Activated T-helper 1 cell treated with anti-CD3 and anti-CD28 coated beads, Interleukin-2, amount 50 U/mL, for 16 hours (primary cell): ENCODE measurements at regions not wholly inside any gene's neighbourhood (a gene's known extent, or its start where the extent isn't known, plus 50 kb on each side); places are given as distances from the start of the nearest gene placed in this dataset.
A peak's percentile ranks its signal among the peaks of the same experiment; 100 is the strongest.

Source experiments
- DNase-seq, 2 donors: peaks; one replicate each; pipeline ENCODE4 v3.0.0-alpha.2; 2020; ENCODE audit warnings: low read depth in 1 of 2, low spot score in 1 of 2

DNA sequence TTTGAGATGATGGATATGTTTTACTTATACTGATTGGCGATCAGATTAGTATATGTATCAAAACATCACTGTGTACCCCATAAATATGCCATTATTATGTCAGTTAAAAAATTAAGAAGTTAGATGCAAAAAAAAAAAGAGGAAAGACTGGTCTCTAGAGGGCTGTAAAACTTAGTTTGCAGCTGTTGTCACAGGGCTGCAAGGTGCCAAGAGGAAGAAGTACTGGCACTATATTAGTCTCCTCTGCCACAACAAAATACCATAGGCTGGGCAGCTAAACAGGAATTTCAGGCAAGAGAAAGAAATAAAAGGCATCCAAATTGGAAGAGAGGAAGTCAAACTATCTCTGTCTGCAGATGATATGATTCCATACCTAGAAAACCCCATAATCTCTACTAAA, 177.8 kb upstream of the PLPP4 start:
- DNase-seq: no peak

DNA sequence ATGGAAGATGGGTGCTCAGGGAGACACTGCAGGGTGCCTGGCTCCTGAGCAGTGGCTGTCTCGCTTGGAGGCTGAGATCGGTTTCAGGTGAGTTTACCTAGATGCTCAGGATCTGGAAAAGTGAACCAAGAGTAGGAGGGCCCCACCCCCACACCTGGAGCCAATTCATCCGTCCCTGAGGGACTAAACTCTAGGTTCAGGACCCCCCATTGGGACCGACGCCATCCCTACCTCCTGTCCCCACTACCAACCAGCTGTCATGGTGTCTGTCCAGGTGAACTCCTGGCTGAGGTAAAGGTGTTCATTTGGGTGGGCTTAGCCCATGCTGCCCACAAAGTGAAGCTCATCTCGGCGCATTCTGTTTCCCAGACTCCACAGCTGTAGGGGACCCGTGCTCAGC, 174.6 kb upstream of the PLPP4 start:
- DNase-seq: no peak

DNA sequence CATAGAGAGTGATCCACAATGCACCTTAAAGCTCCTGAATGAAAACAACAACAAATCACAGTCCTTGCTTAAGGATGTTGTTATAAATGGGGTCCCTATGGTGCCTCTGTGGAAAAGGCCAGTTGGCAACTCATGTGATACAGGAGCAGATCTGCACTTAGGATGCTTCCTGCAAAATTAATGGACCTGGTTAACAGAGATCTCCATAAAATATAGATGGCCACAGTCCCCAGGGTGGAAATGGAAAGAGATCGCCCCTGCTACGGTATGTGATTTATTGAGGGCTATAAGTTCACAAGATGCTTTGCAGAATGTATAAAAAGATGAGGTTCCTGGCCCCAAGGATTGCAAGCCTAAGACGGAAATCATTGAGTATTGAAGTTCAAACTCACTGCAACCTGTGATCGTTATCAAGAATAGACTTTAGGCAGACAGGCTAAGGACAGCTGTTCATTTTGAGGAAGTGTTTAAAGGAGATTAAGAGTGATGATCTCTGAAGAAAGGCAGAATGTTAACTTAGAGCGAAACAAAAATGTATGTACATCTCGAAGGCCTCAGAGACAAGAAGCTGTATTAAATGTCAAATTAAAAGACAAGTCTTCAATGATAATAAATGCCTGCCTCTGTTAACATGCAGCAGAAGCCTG, 174.1 kb upstream of the PLPP4 start:
- no peak for DNase-seq

DNA sequence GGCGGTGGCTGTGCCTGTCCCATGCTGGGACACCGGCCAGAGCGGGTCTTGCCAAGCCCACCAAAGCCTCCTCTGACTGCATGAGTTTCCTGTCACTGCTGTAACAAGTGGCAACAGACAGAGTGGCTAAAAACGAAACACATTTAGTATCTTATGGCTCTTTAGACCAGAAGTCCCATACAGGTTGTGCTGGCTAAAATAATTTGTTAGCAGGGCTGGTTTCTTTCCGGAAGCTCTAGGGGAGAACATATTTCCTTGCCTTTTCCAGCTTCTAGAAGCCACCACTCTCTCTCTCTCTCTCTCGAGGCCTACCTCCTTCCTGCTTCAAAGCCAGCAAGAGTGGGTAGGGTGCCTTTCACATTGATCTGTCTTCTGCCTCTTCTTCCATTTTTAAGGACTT, 171.6 kb upstream of the PLPP4 start:
- no peak for DNase-seq

DNA sequence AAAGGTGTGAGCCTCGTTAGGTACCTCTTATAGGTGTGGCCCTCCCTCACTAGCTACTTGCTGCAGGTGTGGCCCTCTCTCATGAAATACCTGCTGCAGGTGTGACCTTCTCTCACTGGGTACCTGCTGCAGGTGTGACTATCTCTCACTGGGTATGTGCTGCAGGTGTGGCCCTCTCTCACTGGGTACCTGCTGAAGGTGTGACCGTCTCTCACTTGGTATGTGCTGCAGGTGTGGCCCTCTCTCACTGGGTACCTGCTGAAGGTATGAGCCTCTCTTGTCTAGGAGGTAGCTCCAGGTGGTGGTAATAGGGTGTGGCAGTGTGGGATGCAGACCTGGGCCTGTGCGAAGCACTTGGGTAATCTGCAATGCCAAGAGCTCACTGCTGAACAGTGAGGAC, 170.7 kb upstream of the PLPP4 start:
- no peak for DNase-seq

DNA sequence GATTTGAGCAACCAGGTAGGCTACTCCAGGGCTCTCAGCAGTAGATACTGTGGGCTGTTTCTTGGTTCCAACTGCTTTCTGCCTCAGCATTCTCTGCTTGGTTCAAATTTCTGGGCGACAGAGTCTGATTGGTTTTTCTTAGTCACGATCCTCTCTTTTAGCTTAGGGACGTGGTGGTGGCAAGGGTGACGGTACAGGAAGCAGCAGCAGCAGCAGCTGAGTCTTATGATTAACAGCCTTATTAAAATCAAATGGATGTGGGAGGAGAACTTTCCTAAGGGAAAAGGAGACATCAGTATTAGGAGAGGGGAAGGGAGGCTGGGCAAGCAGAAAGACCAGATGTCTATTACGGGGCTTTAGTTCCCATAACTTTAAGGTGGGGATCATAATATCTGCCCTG, 156.5 kb upstream of the PLPP4 start:
- no peak for DNase-seq

DNA sequence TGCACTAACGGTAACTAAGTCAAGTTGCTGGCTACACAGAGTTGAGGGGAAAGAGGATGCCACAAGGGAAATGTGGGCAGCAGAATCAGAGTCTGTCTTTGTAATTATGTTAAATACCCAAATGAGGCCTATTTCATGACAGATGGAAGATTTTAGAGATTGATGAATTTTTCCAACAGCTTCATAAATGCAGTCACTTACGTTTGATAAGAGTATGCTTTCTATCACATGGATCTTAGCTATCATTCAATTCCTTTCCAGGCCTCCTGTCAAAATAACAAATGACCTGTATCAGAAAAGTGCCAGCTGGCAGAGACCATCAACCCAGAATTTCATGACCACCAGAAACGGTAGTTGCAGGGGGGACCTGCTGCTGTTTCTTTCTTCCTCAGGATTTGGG, 148.4 kb upstream of the PLPP4 start:
- no peak for DNase-seq

DNA sequence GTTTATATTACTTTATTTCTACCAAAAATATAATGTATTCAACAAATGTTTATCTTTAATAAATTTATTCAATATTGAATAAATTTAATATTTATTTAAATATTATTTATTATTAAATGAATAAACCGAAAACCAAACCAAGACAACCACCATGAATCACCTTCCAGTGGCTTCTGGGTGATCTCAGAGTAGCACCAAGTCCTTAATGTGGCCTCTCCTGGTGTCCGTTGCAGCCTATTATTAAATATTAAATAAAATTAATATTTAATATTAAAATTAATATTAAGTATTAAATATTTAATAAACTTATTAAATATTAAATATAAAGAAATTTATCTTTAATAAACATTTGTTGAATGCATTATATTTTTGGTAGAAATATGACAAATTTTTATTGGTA, 143.3 kb upstream of the PLPP4 start:
- no peak for DNase-seq

DNA sequence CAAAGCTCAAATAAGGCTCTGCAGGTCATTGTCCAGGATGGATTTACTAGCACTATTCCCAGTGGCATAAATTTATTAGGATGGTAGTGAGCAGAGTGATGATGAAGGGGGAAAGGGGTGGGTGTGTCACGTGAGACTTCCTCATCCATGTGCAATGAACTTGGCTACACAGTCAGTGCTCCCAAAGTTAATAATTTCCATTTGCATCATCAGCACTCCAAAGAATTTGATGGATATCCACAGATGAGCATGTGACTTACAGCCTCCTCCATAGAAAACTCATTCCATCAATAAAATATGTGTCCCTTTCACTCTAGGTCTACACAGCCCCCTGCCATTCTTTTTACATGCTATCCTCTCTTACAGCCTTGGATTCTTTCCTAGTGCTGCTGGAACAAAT, 142.6 kb upstream of the PLPP4 start:
- no peak for DNase-seq

DNA sequence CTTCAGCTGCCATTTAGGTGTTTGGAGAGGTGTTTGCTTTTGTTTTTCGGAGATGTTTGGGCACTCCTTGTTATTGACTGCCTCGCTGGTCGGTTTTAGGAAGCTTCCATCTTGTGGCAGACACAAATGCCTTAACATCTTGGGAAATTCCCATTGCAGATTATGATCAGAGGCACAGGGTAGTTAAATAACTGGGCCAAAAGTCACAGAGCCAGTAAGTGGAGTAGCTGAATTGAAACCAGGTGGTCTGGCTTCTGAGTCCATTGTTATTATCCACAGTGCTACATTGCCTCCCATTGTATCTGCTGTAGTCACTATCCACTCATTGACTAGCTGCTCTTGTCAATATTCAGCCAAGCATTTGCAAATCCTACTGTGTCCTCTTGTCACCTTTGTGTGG, 138.2 kb upstream of the PLPP4 start:
- no peak for DNase-seq

DNA sequence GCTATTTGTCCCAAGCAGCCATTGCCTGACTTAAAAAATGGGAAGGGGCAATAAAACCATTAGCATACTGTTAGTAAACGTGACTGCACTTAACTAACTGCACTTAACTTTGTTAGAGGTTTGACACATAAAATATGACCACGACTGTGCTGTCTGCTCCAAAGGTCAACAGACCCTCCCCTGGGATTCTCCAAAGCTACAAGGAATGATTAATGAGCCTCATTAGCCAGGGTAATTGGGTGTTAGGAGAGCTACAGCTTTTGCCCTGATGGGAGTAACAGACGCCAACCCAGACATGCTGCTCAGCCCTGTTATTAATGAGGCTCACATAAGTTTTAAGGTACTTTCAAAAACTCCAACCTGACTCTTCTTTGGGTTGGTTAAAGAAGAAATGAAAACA, 129.4 kb upstream of the PLPP4 start:
- no peak for DNase-seq

DNA sequence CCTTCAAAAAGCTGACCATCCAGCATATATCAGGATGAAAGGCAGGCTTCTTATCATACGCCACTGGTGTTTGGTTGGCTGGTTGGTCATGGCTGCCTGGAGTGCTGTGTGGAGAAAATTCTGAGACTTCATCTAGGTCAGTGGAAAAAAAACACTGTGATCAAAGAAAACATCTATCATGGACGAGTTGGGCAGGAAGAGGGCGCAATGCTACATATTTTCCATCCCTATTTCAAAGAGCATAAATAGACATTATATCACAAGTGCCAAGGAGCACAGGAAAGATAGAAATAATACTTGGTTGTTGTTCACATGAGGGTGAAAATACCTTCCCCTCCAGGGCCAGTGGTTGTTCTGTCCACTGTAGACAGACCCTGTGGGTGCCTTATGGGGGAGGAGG, 128.4 kb upstream of the PLPP4 start:
- no peak for DNase-seq

DNA sequence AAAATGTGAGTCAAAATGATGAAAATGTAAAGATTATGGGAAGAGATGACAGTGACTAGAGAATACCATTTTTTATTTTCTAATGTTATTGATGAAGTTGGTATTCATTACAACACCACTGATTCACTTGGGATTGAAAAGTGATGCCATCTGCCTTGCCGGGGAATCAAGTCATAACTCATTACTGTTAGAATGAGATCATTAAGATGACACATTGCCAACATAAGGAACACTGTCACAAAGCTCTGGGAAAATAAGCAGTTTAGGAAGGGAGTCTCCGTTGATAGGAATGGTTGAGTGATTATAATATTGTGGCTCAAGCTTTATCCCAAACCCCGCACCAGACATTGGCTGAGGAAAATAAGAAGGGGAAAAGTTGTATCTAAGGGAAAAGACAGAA, 121.5 kb upstream of the PLPP4 start:
- DNase-seq: no peak

DNA sequence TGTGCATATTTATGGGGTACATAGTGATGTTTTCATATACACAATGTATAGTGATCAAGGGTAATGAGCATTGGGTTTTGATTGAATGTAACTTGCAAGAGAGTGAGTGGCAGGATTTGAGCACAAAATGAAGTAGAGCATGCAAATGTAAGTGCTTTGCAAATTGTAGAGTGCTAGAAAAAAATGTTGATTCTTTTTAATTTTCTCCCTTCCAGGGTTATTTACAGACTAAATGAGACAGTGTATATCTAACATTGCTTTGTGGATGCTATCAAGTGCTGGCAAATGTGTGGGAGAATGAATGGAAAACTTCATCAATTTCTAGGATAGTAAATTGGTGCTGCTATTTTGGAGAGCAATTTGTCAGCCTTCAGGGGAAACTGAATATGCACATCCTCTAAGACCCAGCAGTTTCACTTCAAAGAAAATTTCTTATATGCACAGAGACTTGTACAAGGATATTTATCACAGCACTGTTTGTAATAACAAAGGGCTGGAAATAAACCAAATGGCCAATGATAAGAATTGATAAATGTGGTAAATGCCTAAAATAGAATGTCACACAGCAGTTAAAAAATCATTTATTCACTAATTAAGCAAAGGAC, 120.6 kb upstream of the PLPP4 start:
- no peak for DNase-seq

DNA sequence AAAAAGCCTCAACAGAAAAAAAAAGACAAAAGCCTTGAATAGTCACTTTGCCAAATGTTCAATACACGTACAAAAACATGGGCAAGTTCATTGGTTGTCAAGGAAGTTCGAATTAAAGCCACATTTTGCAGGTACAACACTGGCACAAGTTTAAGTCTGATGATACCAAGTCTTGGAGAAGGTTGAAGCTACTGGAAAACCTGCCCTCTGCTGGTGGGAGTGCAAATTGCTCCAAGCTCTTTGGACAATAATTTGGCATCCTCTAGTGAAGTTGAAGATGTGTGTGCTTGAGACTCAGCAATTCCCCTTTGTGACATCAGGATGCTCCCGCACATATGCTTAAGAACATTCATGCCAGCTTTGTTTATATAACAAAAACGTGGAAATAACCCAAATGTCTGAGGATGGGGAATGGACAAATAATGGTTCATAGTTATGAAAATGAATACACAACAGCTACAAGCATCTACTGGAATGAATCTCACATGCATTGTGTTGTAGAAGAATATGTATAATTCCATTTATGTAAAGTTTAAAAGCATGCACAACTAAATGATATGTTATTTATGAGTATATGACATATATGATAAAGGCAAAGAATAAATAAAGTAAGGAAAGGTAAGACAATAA, 120.0 kb upstream of the PLPP4 start:
- peak; percentile 10 to 21 for DNase-seq

DNA sequence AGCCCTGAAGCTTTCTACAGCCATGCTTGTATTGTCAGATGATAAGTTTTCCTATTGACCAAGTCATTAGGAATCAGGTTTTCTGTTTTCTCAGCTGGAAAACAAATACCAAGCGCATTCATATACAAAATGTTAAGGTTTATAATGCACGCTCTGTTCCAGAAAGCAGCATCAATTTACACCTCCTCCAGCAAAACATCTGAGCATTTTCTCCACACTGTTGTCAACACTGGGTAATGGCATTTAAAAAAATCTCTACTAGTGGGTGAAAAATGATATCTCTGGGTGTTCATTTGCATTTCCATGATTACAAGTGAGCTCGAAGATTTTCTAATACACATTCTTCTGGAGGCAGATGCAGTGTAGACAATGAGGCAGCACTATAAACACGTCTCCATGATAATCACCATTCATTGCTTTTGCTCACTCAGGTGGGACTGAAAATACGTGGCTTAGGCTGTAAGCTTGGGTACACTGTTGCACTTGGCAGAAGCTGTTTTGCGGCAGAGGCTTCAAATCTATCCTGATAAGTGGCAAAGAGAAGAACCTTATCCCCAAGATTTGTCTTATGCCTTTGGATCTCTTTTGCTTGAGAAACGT, 114.8 kb upstream of the PLPP4 start:
- no peak for DNase-seq

DNA sequence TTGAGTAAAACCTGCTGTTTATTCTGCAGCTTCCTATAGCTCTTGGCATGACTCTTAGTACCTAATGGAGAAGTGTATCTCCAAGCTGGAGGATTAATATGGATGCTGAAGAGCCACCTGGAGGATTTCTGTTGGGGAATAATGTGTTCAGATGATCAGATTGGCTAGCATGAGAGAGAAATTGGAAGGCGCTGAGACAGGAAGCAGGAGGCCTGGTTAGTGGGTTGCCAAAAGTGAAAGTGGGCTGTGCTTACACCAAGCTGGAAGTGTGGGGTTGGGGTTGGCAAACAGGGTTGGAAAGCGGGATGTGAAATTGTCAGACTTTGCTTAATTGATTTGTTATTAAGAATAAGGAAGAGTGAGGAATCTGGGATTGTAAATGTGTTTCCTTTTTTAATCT, 111.8 kb upstream of the PLPP4 start:
- no peak for DNase-seq

DNA sequence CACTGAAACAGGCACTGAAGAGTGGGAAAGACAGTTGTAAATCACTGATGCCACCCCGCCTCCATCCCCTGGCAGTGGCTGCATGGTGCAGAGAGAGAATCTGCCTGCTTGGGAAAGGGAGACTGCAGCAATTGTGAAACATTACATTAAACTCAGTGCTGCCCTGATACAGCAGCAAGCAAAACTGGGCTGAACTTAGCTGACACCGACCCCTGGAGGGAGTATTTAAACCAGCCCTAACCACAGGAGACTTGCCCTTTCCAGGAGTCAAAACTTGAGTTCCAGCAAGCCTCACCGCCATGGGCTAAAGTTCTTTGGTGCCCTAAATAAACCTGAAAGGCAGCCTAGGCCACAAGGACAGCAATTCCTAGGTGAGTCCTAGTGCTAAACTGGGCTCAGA, 109.4 kb upstream of the PLPP4 start:
- no peak for DNase-seq

DNA sequence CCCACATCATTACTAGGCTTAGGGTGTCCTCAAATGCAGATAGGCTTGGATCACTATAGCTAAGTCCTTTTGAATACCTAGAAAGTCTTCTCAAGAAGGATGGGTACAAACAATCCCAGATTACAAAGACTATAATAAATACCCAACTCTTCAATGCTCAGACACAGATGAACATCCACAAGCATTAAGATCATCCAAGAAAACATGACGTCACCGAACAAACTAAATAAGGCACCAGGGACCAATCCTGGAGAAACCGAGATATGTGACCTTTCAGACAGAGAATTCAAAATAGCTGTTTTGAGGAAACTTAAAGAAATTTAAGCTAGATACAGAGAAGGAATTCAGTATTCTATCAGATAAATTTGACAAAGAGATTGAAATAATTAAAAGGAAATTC, 108.0 kb upstream of the PLPP4 start:
- DNase-seq: no peak

DNA sequence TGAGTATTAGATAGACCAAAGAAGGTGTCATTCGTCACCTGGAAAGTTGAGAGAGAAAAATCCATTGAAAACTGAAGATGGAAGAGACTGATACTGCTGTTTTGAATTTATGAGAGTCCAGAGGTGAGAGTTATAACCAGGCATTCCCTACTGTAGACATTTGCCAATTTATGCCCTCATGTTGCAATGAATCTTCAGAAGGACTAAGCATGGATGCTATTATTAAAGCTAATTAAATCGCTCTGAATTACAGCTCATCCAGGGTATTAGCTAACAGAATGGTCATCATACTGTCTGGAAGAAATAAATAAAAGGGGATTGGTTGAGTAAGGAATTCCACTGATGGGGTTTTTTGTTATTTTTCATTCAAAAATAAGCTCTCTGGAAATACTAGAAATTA, 101.6 kb upstream of the PLPP4 start:
- no peak for DNase-seq

DNA sequence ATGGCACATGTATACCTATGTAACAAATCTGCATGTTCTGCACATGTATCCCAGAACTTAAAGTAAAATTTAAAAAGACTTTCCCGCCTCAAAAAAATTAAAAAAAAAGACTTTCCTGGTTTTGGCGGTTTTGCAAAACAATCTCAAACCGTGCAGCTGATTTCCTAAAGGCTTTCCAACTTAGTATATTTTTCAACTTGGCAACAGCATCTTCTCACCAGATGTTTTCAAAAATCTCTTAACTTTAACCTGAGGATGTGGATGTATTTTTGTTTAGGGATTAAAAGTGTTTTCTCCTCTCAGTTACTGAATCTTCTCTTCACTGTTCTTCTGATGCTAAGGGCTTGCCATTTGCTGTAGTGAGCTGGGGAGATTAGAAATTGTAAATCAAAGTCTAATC, 96.5 kb upstream of the PLPP4 start:
- no peak for DNase-seq

DNA sequence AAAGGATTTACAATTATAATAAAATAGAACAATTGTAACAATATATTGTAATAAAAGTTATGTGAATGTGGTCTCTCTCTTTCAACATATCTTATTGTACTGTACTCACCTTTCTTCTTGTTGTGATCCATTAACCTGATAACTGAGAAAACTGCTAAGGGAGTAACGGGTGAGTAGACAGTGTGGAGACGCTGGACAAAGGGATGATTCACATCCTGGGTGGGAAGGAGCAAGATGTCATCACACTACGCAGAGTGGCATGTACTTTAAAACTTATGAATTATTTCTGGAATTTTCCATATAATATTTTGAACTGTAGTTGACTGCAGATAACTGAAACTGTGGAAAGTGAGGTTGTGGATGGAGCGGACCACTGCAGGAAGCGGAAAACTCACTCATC, 91.2 kb upstream of the PLPP4 start:
- no peak for DNase-seq

DNA sequence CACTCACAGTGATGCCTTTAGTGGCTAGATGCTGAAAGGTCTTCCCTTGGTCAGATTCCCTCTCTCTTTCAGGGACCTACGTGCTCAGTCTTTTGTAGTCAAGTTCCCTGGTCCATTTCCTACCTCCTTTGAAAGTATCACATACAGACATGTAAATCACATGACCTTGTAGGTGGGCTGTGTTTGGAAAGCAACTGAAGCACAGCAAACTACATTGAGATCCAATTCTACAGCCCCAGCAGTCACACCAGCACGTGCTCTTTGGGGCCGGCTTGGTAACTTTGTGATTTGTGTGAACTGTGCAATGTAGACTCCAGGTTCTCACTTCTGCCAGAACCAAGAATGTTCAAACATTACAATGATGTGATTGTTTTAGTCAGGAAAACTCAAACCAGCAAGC, 89.7 kb upstream of the PLPP4 start:
- DNase-seq: no peak
